ENCODE measurements at regions not wholly inside any gene's neighbourhood (a gene's known extent, or its start where the extent isn't known, plus 50 kb on each side); places are given as distances from the start of the nearest gene placed in this dataset.
"Not testable (repeated sequence)": the region's sequence is repeated elsewhere in the genome, so short reads cannot be mapped to it uniquely, and the experiment has no call there.

GRCh38 chr6:14388371-14388770 is 270.8 kb downstream of the CD83 start:
- TF ChIP-seq EP300 (conservative IDR thresholded peaks at IDR 0.05; ENCODE audit: poor library complexity, severe bottlenecking): no peak
- no peak for TF ChIP-seq RAD21 (conservative IDR thresholded peaks at IDR 0.05)
- no peak for TF ChIP-seq SMC3 (conservative IDR thresholded peaks at IDR 0.05; ENCODE audit: poor library complexity)
- no peak for TF ChIP-seq TAF1 (IDR thresholded peaks at IDR 0.05; ENCODE audit: low read depth)
- TF ChIP-seq, protein P1, sequence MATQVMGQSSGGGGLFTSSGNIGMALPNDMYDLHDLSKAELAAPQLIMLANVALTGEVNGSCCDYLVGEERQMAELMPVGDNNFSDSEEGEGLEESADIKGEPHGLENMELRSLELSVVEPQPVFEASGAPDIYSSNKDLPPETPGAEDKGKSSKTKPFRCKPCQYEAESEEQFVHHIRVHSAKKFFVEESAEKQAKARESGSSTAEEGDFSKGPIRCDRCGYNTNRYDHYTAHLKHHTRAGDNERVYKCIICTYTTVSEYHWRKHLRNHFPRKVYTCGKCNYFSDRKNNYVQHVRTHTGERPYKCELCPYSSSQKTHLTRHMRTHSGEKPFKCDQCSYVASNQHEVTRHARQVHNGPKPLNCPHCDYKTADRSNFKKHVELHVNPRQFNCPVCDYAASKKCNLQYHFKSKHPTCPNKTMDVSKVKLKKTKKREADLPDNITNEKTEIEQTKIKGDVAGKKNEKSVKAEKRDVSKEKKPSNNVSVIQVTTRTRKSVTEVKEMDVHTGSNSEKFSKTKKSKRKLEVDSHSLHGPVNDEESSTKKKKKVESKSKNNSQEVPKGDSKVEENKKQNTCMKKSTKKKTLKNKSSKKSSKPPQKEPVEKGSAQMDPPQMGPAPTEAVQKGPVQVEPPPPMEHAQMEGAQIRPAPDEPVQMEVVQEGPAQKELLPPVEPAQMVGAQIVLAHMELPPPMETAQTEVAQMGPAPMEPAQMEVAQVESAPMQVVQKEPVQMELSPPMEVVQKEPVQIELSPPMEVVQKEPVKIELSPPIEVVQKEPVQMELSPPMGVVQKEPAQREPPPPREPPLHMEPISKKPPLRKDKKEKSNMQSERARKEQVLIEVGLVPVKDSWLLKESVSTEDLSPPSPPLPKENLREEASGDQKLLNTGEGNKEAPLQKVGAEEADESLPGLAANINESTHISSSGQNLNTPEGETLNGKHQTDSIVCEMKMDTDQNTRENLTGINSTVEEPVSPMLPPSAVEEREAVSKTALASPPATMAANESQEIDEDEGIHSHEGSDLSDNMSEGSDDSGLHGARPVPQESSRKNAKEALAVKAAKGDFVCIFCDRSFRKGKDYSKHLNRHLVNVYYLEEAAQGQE (IDR thresholded peaks at IDR 0.05; ENCODE audit: borderline replicate concordance): no peak
- TF ChIP-seq, protein P2, sequence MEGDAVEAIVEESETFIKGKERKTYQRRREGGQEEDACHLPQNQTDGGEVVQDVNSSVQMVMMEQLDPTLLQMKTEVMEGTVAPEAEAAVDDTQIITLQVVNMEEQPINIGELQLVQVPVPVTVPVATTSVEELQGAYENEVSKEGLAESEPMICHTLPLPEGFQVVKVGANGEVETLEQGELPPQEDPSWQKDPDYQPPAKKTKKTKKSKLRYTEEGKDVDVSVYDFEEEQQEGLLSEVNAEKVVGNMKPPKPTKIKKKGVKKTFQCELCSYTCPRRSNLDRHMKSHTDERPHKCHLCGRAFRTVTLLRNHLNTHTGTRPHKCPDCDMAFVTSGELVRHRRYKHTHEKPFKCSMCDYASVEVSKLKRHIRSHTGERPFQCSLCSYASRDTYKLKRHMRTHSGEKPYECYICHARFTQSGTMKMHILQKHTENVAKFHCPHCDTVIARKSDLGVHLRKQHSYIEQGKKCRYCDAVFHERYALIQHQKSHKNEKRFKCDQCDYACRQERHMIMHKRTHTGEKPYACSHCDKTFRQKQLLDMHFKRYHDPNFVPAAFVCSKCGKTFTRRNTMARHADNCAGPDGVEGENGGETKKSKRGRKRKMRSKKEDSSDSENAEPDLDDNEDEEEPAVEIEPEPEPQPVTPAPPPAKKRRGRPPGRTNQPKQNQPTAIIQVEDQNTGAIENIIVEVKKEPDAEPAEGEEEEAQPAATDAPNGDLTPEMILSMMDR (IDR thresholded peaks at IDR 0.05; ENCODE audit: poor library complexity, severe bottlenecking): no peak
- TF ChIP-seq EZH2 (IDR thresholded peaks at IDR 0.05; ENCODE audit: borderline replicate concordance, insufficient read depth, low read length, poor library complexity, severe bottlenecking): no peak
- TF ChIP-seq MXI1 (conservative IDR thresholded peaks at IDR 0.05; ENCODE audit: poor library complexity, severe bottlenecking): no peak
- TF ChIP-seq POLR2AphosphoS5 (IDR thresholded peaks at IDR 0.05): no peak
- Histone ChIP-seq H3K27ac (ENCODE audit: low read length) (no peak overlapping the region), H3K27me3 (ENCODE audit: insufficient read depth, low read depth, low read length) (no peaks in the 10 kb centered on the region), H3K4me2 (ENCODE audit: low read length) (no peak overlapping the region), H2AFZ (ENCODE audit: low read depth, low read length) (no peak overlapping the region), H3K36me3 (ENCODE audit: insufficient read depth, low read length) (no peaks in the 10 kb centered on the region), H3K79me2 (replicated peaks; ENCODE audit: insufficient read depth, low read length) (no peaks in the 10 kb centered on the region), H3K9ac (ENCODE audit: low read length) (no peak overlapping the region), H3K4me3 (ENCODE audit: low read length) (no peak overlapping the region), H3K9me2 (ENCODE audit: insufficient read depth, low read length) (no peaks in the 10 kb centered on the region), H4K20me1 (ENCODE audit: insufficient read depth) (no peaks in the 10 kb centered on the region), H3K9me3 (ENCODE audit: low read length) (no peaks in the 10 kb centered on the region), H3F3A (ENCODE audit: insufficient read depth, low read length, poor library complexity, severe bottlenecking) (no peaks in the 10 kb centered on the region)

GRCh38 chr6:14389776-14390175 is 272.2 kb downstream of the CD83 start:
- H3K4me3 ChIP-seq (ENCODE audit: low read length); H3K9me3 ChIP-seq (ENCODE audit: low read length); H2AFZ ChIP-seq (ENCODE audit: low read depth, low read length); H3K36me3 ChIP-seq (ENCODE audit: insufficient read depth, low read length); H3F3A ChIP-seq (ENCODE audit: insufficient read depth, low read length, poor library complexity, severe bottlenecking); H3K9ac ChIP-seq (ENCODE audit: low read length); H3K4me2 ChIP-seq (ENCODE audit: low read length); H3K79me2 ChIP-seq (replicated peaks; ENCODE audit: insufficient read depth, low read length); H3K27ac ChIP-seq (ENCODE audit: low read length); H3K27me3 ChIP-seq (ENCODE audit: insufficient read depth, low read depth, low read length); H4K20me1 ChIP-seq (ENCODE audit: insufficient read depth); H3K9me2 ChIP-seq (ENCODE audit: insufficient read depth, low read length): not testable (repeated sequence)

- Histone ChIP-seq H3K27me3 (ENCODE audit: insufficient read depth, low read depth, low read length) (no peaks in the 10 kb centered on the region), H3K9me3 (ENCODE audit: low read length) (no peaks in the 10 kb centered on the region), H3K9me2 (ENCODE audit: insufficient read depth, low read length) (no peaks in the 10 kb centered on the region), H3K79me2 (replicated peaks; ENCODE audit: insufficient read depth, low read length) (no peaks in the 10 kb centered on the region), H3K4me3 (ENCODE audit: low read length) (no peak overlapping the region), H2AFZ (ENCODE audit: low read depth, low read length) (no peak overlapping the region), H3K36me3 (ENCODE audit: insufficient read depth, low read length) (no peaks in the 10 kb centered on the region), H4K20me1 (ENCODE audit: insufficient read depth) (no peaks in the 10 kb centered on the region), H3K27ac (ENCODE audit: low read length) (no peak overlapping the region), H3K4me2 (ENCODE audit: low read length) (no peak overlapping the region), H3K9ac (ENCODE audit: low read length) (no peak overlapping the region), H3F3A (ENCODE audit: insufficient read depth, low read length, poor library complexity, severe bottlenecking) (no peaks in the 10 kb centered on the region)
- TF ChIP-seq TAF1 (IDR thresholded peaks at IDR 0.05; ENCODE audit: low read depth) (no peak), POLR2AphosphoS5 (IDR thresholded peaks at IDR 0.05) (no peak), RAD21 (conservative IDR thresholded peaks at IDR 0.05) (no peak), SMC3 (conservative IDR thresholded peaks at IDR 0.05; ENCODE audit: poor library complexity) (no peak), MXI1 (conservative IDR thresholded peaks at IDR 0.05; ENCODE audit: poor library complexity, severe bottlenecking) (no peak), EP300 (conservative IDR thresholded peaks at IDR 0.05; ENCODE audit: poor library complexity, severe bottlenecking) (no peak), EZH2 (IDR thresholded peaks at IDR 0.05; ENCODE audit: borderline replicate concordance, insufficient read depth, low read length, poor library complexity, severe bottlenecking) (no peak)
- TF ChIP-seq, protein P1 (IDR thresholded peaks at IDR 0.05; ENCODE audit: borderline replicate concordance): no peak
- TF ChIP-seq, protein P2 (IDR thresholded peaks at IDR 0.05; ENCODE audit: poor library complexity, severe bottlenecking): no peak
Observed at GRCh38 chr6:14390805-14391204, 273.2 kb downstream of the CD83 start.
